Dermis microvascular lymphatic vessel endothelial cell (primary cell): ENCODE measurements at regions not wholly inside any gene's neighbourhood (a gene's known extent, or its start where the extent isn't known, plus 50 kb on each side); places are given as distances from the start of the nearest gene placed in this dataset.

ENCODE experiments used
- DNase-seq, 2 donors: peaks; one replicate each; pipeline versions ENCODE4 v3.0.0 to v3.0.0-alpha.2; 2010; ENCODE audit warnings: low read depth in 2 of 2

DNA sequence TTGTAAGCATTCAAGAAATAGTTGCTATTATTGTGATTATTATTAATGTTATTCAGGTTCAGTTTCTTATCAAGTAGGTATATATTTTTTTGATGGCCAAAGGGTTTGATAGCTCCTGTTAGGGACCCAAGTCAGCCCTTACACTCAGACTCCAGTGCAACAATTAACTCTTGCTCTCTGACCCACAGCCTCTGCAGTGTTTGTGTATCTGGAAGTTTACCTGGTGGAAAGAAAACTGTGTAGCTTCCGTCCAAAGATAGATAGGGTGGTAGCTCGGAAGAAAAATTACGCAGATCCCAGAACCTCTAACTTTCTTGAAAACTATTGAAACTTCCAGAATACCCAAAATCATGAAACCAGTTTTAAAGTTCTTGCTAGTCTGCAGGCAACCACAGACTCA, 58.6 kb upstream of the IGFBP2 start:
- no peak for DNase-seq

DNA sequence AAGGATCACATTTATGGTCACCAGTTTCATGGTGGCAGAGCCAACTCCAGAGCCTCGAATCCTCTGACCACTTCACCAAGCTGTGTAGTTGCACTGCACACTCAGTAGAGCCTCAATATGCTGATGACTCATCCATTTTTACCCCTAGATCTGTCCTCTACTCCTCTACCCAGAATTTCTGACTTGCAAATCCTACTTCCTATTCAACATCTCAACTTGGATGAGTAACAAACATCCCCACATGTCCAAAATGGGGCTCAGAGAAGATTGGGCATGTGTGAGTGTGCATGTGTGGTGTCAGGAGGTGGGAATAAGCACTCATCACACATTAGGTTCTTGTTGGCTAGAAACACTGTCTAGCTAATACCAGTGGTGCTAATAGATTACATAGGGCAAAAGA, 57.8 kb upstream of the IGFBP2 start:
- no peak for DNase-seq

DNA sequence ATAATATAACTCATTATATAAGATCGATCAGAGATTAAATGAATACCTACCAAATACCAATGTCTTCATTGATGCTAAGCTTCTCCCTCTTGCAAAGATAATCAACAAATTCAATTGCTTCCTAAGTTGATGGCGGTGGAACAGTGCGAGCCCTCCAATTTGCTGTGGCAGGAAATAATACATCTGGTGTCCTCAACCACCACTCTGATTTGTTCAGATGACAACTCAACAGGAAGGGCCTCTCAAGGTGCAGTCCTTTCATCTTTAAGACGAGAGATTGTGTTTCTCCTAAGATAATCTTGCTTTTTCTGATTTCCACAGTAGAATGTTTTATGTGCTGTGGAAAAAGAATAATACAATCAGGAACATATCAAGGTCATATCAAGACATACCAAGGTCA, 56.6 kb upstream of the IGFBP2 start:
- no peak for DNase-seq

DNA sequence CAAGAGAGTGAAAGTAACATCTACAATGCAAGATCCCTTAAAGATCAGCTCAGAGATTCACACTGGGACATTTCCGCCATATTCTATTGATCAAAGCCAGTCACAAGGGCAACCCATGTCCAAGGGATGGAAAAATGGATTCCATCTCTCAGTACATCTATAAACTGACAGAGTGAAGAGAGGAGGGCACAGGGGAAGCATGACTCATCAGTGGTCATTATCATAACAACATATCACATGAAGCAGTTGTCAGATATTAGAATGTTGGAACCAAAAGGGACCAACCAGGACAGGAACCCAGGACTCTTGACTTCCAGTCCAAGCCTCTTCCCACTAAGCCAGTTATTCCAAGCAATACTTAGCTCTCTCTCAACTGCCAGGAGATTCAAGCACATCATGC, 54.9 kb upstream of the IGFBP2 start:
- DNase-seq, result peak in 1 of 2 donors; percentile 15

DNA sequence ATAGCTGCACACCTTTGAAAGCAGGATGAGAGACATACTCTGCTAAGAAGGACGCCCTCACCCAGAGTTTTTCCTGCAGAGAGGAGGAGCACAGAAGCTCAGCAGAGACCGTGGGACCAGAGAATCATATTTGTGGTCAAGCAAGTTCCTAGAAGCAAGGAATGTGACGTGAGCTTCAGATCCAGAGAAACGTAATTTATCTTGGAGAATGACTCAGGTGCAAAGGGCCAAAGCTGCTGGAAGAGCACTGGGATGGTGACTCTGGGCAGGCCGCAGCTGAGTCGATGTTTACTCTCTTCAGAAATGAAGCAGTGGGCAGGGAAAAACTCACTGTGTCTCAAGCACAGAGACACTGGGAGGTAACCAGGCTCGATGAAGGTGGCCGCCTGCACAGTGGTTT, 50.1 kb upstream of the IGFBP2 start:
- no peak for DNase-seq
